ENCODE measurements at regions not wholly inside any gene's neighbourhood (a gene's known extent, or its start where the extent isn't known, plus 50 kb on each side); places are given as distances from the start of the nearest gene placed in this dataset.

- TF ChIP-seq, protein P1, sequence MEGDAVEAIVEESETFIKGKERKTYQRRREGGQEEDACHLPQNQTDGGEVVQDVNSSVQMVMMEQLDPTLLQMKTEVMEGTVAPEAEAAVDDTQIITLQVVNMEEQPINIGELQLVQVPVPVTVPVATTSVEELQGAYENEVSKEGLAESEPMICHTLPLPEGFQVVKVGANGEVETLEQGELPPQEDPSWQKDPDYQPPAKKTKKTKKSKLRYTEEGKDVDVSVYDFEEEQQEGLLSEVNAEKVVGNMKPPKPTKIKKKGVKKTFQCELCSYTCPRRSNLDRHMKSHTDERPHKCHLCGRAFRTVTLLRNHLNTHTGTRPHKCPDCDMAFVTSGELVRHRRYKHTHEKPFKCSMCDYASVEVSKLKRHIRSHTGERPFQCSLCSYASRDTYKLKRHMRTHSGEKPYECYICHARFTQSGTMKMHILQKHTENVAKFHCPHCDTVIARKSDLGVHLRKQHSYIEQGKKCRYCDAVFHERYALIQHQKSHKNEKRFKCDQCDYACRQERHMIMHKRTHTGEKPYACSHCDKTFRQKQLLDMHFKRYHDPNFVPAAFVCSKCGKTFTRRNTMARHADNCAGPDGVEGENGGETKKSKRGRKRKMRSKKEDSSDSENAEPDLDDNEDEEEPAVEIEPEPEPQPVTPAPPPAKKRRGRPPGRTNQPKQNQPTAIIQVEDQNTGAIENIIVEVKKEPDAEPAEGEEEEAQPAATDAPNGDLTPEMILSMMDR (IDR thresholded peaks at IDR 0.05 in 4 of 5, conservative IDR thresholded peaks at IDR 0.05 in 1 of 5): no peak
- TF ChIP-seq POLR2A (IDR thresholded peaks at IDR 0.05): no peak
Measured at GRCh38 chr11:71325418-71326327, 73.3 kb upstream of the SHANK2 start.
